Peyer's patch (tissue), 4 donors: ENCODE measurements at regions not wholly inside any gene's neighbourhood (a gene's known extent, or its start where the extent isn't known, plus 50 kb on each side); places are given as distances from the start of the nearest gene placed in this dataset.

Experiments used
- POLR2A ChIP-seq, 2 donors: fragments of 450-650 bp; IDR thresholded peaks; one replicate each; pipeline ENCODE4 v1.5.1; 2017; ENCODE audit warnings: antibody characterized with exemption in 2 of 2, mild to moderate bottlenecking in 2 of 2, moderate library complexity in 2 of 2
- TF ChIP-seq, protein P1 (sequence below), 6 experiments: fragments of 450-650 bp in 4 of 6; fragments of 200-600 bp in 2 of 6; sonication (generic) in 1 of 6; IDR thresholded peaks; one replicate each; pipeline ENCODE4 v1.5.1; 2017 to 2019; ENCODE audit warnings: antibody characterized with exemption in 6 of 6, mild to moderate bottlenecking in 3 of 6, moderate library complexity in 1 of 6

DNA sequence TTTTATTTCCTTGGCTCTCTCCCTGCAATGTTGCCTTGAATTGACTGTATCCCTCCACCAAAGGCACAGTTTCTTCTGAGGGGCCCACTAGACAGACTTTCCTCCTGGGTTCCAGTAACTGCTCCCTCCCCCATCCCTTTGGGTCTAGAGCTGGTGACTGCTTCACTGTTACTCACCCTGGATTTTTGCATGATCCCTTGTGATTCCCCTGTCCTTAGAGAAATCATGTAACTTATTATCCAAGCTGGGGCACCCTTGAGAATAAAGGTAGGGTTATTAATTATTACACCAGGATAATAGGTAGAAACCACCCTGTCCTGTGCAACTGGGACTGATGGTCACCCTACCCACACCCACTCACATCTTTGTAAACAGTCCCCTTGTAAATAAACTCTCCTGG is 67.5 kb upstream of the FYN start:
- TF ChIP-seq, protein P1, sequence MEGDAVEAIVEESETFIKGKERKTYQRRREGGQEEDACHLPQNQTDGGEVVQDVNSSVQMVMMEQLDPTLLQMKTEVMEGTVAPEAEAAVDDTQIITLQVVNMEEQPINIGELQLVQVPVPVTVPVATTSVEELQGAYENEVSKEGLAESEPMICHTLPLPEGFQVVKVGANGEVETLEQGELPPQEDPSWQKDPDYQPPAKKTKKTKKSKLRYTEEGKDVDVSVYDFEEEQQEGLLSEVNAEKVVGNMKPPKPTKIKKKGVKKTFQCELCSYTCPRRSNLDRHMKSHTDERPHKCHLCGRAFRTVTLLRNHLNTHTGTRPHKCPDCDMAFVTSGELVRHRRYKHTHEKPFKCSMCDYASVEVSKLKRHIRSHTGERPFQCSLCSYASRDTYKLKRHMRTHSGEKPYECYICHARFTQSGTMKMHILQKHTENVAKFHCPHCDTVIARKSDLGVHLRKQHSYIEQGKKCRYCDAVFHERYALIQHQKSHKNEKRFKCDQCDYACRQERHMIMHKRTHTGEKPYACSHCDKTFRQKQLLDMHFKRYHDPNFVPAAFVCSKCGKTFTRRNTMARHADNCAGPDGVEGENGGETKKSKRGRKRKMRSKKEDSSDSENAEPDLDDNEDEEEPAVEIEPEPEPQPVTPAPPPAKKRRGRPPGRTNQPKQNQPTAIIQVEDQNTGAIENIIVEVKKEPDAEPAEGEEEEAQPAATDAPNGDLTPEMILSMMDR (IDR thresholded peaks at IDR 0.05) = no peak
- TF ChIP-seq POLR2A (IDR thresholded peaks at IDR 0.05) = no peak
